Neuronal stem cell (in vitro differentiated cells): ENCODE measurements at regions not wholly inside any gene's neighbourhood (a gene's known extent, or its start where the extent isn't known, plus 50 kb on each side); places are given as distances from the start of the nearest gene placed in this dataset.
A peak's percentile ranks its signal among the peaks of the same experiment; 100 is the strongest.

Experiments used
- DNase-seq: peaks from one replicate; pipeline ENCODE4 v3.0.0-alpha.2; 2013; ENCODE audit warnings: low spot score
- H2AFZ ChIP-seq: one replicate; pipeline ENCODE4 v1.6.1; 2013; ENCODE audit warnings: mild to moderate bottlenecking, low read length, inconsistent platforms
- H2AK5ac ChIP-seq: 2 replicates; pipeline ENCODE4 v1.6.1; 2013; ENCODE audit warnings: low read depth, mild to moderate bottlenecking, inconsistent platforms, low read length, moderate library complexity, mixed read lengths
- H2BK120ac ChIP-seq: 2 replicates; pipeline ENCODE4 v1.6.1; 2013; ENCODE audit warnings: low read depth, mild to moderate bottlenecking, inconsistent platforms, low read length, moderate library complexity, mixed read lengths
- H2BK12ac ChIP-seq: one replicate; pipeline ENCODE4 v1.6.1; 2013; ENCODE audit warnings: low read length, inconsistent platforms
- H2BK15ac ChIP-seq: 2 replicates; pipeline ENCODE4 v1.6.1; 2013; ENCODE audit warnings: mild to moderate bottlenecking, low read length, inconsistent platforms, mixed read lengths
- H2BK5ac ChIP-seq: one replicate; pipeline ENCODE4 v1.6.1; 2013; ENCODE audit warnings: inconsistent platforms, mild to moderate bottlenecking, low read length, moderate library complexity
- H3K14ac ChIP-seq: one replicate; pipeline ENCODE4 v1.6.1; 2013; ENCODE audit warnings: low read length, inconsistent platforms
- H3K18ac ChIP-seq: 2 replicates; pipeline ENCODE4 v1.6.1; 2013; ENCODE audit warnings: low read length, inconsistent platforms
- H3K23ac ChIP-seq: 2 replicates; pipeline ENCODE4 v1.6.1; 2013; ENCODE audit warnings: low read depth, mild to moderate bottlenecking, mixed read lengths, low read length, inconsistent platforms; ENCODE audit not compliant: poor library complexity
- H3K27ac ChIP-seq: replicated peaks from 3 replicates; pipeline ENCODE4 v1.5.1; 2013; ENCODE audit warnings: low read length, inconsistent platforms
- H3K27me3 ChIP-seq, 3 experiments: 2 replicates each; pipeline ENCODE4 v1.6.1; 2013; ENCODE audit warnings: low read length in 3 of 3, mild to moderate bottlenecking in 2 of 3, inconsistent platforms in 1 of 3, low read depth in 1 of 3, mixed read lengths in 1 of 3, moderate library complexity in 1 of 3; ENCODE audit not compliant: control insufficient read depth in 3 of 3, insufficient read depth in 3 of 3
- H3K36me3 ChIP-seq, 2 donors: replicated peaks in 1 of 2; 2 replicates each; pipeline ENCODE4 v1.6.1; 2013; ENCODE audit warnings: low read length in 2 of 2; ENCODE audit not compliant: control insufficient read depth in 2 of 2, insufficient read depth in 2 of 2
- H3K4ac ChIP-seq: 2 replicates; pipeline ENCODE4 v1.6.1; 2013; ENCODE audit warnings: inconsistent platforms, mild to moderate bottlenecking, low read length, moderate library complexity
- H3K4me1 ChIP-seq, 2 donors: 1 replicate in 1 of 2; 2 replicates in 1 of 2; pipeline ENCODE4 v1.6.1; 2013; ENCODE audit warnings: low read length in 2 of 2, low read depth in 1 of 2; ENCODE audit not compliant: control insufficient read depth in 2 of 2, insufficient read depth in 1 of 2
- H3K4me2 ChIP-seq: one replicate; pipeline ENCODE4 v1.6.1; 2013; ENCODE audit warnings: mild to moderate bottlenecking, low read length, inconsistent platforms; ENCODE audit not compliant: insufficient read depth, poor library complexity, severe bottlenecking
- H3K4me3 ChIP-seq, 2 donors: 2 replicates each; pipeline ENCODE4 v1.5.1; 2013; ENCODE audit warnings: low read length in 2 of 2, mild to moderate bottlenecking in 2 of 2, inconsistent platforms in 1 of 2, moderate library complexity in 1 of 2
- H3K79me1 ChIP-seq: one replicate; pipeline ENCODE4 v1.6.1; 2013; ENCODE audit warnings: low read depth, mild to moderate bottlenecking, inconsistent platforms, low read length, moderate library complexity
- H3K9ac ChIP-seq: one replicate; pipeline ENCODE4 v1.6.1; 2013; ENCODE audit warnings: mild to moderate bottlenecking, low read depth, low read length, inconsistent platforms; ENCODE audit not compliant: poor library complexity
- H3K9me3 ChIP-seq, 2 donors: replicated peaks in 1 of 2; 2 replicates each; pipeline versions ENCODE3 to v1.6.1; 2013; ENCODE audit warnings: low read length in 2 of 2, mild to moderate bottlenecking in 2 of 2, inconsistent platforms in 1 of 2, low read depth in 1 of 2, mixed read lengths in 1 of 2, moderate library complexity in 1 of 2; ENCODE audit not compliant: control insufficient read depth in 2 of 2, insufficient read depth in 1 of 2
- H4K8ac ChIP-seq: one replicate; pipeline ENCODE4 v1.6.1; 2013; ENCODE audit warnings: low read depth, mild to moderate bottlenecking, inconsistent platforms, low read length, moderate library complexity
- H4K91ac ChIP-seq: one replicate; pipeline ENCODE4 v1.6.1; 2013; ENCODE audit warnings: low read length, low read depth, mild to moderate bottlenecking, inconsistent platforms; ENCODE audit not compliant: poor library complexity
- WGBS, 2 donors: extraction: QIAGEN DNeasy Blood & Tissue Kit; methylation state at CpG; one replicate each; pipeline ENCODE4 v1.1.7; 2013; ENCODE audit warnings: missing lambda C conversion rate in 2 of 2, mixed read lengths in 1 of 2; ENCODE audit not compliant: insufficient read length in 2 of 2, insufficient replicate concordance in 1 of 2; ENCODE audit errors: extremely low coverage in 2 of 2; 5-methylcytosine and 5-hydroxymethylcytosine counted together

DNA sequence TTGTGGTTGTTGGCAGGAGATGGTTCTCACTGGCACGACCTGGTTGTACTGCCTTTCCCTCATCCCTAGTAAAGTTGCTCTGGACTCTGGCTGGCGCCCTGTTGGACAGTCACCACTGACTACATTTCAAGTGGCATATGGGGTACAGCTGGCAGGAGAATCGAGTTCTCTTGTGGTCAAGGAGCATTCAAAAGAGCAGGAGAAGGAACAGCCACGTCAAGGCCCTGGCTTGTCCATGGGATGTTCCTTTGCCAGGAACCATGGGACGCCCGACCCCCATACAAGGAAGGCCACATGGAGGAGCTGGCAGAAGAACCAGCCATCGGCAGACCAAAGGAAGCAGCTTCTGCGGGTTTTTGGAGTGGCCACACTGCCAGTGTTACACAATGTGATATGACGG lies 87.0 kb upstream of the SLC25A13 start:
- H3K4me1 ChIP-seq = no peaks in the 10 kb centered on the region
- H3K4me3 ChIP-seq = no peak overlapping the region
- DNase-seq = no peak
- H2AK5ac ChIP-seq = no peak overlapping the region
- peak overlapping the region; percentile 27 for H3K18ac ChIP-seq
- no peak overlapping the region for H3K14ac ChIP-seq
- H3K79me1 ChIP-seq = no peaks in the 10 kb centered on the region
- no peak overlapping the region for H3K23ac ChIP-seq
- no peak overlapping the region for H3K27ac ChIP-seq
- H2BK12ac ChIP-seq = no peak overlapping the region
- no peak overlapping the region for H2AFZ ChIP-seq
- H4K8ac ChIP-seq = no peak overlapping the region
- H3K36me3 ChIP-seq = no peaks in the 10 kb centered on the region
- H4K91ac ChIP-seq = no peak overlapping the region
- no peak overlapping the region for H3K9ac ChIP-seq
- WGBS, 2 donors = no CpG with 5 or more reads among the region's 9 CpGs
- H3K4ac ChIP-seq = no peak overlapping the region
- H3K27me3 ChIP-seq = peaks cover 0 to 24% (median 0%) of the 10 kb centered on the region in 3 experiments
- H2BK5ac ChIP-seq = no peak overlapping the region
- H3K4me2 ChIP-seq = no peak overlapping the region
- no peaks in the 10 kb centered on the region for H3K9me3 ChIP-seq
- no peak overlapping the region for H2BK120ac ChIP-seq
- no peak overlapping the region for H2BK15ac ChIP-seq

DNA sequence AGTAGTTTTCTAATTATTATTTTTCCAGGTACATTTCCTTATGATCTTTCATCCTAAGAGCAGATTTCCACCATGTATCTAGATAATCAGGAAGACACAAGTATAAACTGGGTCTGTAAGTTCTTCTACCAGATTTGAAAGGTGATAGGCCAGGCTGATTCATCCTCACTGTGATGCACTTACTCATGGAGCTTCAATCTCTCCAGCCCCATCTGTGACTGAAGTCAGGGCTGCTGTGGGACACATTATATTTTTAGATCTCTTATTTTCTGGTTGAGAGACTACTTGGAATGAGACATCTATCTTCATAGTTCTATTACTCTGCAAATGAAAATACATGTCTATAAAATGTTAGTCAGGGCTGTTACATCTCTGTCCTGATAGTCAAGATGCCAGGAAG lies 85.5 kb upstream of the SLC25A13 start:
- Histone ChIP-seq H3K9ac (no peak overlapping the region), H2BK12ac (no peak overlapping the region), H3K27ac (no peak overlapping the region), H3K27me3 (peaks cover 0 to 24% (median 0%) of the 10 kb centered on the region in 3 experiments), H3K18ac (no peak overlapping the region), H2BK15ac (no peak overlapping the region), H3K4me2 (no peak overlapping the region), H3K4me1 (no peaks in the 10 kb centered on the region), H4K91ac (no peak overlapping the region), H2AK5ac (no peak overlapping the region), H2BK5ac (no peak overlapping the region), H3K9me3 (no peaks in the 10 kb centered on the region), H2BK120ac (no peak overlapping the region), H4K8ac (no peak overlapping the region), H3K23ac (no peak overlapping the region), H3K4me3 (no peak overlapping the region), H3K79me1 (no peaks in the 10 kb centered on the region), H3K14ac (no peak overlapping the region), H2AFZ (no peak overlapping the region), H3K36me3 (no peaks in the 10 kb centered on the region), H3K4ac (no peak overlapping the region)
- no peak for DNase-seq

DNA sequence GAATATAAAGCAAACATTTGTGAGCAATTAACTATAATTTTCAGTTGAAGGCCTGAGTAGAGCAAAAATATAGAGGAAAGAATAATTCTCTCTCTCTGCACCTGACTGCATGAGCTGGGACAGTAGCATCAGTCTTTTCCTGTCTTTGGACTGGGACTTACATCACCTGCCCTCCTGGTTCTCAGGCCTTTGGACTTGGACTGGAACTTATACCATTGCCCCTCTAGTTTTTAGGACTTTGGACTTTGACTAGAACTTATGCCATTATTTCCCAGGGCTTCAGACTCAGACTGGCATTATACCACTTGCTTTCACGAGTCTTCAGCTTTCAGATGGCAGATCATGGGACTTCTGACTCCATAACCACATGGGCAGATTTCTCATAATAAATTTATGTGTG lies 81.0 kb upstream of the SLC25A13 start:
- no CpG with 5 or more reads among the region's 1 CpG for WGBS, 2 donors
- no peak for DNase-seq
- Histone ChIP-seq H2BK15ac (no peak overlapping the region), H3K4me3 (no peak overlapping the region), H3K36me3 (no peaks in the 10 kb centered on the region), H3K4me1 (peaks cover 0 to 4% of the 10 kb centered on the region in 2 donors), H3K4ac (no peak overlapping the region), H4K8ac (no peak overlapping the region), H3K23ac (no peak overlapping the region), H3K14ac (no peak overlapping the region), H3K9ac (no peak overlapping the region), H2BK5ac (no peak overlapping the region), H3K18ac (no peak overlapping the region), H3K79me1 (no peaks in the 10 kb centered on the region), H2AK5ac (no peak overlapping the region), H3K9me3 (no peaks in the 10 kb centered on the region), H2AFZ (no peak overlapping the region), H2BK120ac (no peak overlapping the region), H3K4me2 (no peak overlapping the region), H4K91ac (no peak overlapping the region), H3K27ac (no peak overlapping the region), H2BK12ac (no peak overlapping the region), H3K27me3 (peaks cover 0 to under 1% (median 0%) of the 10 kb centered on the region in 3 experiments)

DNA sequence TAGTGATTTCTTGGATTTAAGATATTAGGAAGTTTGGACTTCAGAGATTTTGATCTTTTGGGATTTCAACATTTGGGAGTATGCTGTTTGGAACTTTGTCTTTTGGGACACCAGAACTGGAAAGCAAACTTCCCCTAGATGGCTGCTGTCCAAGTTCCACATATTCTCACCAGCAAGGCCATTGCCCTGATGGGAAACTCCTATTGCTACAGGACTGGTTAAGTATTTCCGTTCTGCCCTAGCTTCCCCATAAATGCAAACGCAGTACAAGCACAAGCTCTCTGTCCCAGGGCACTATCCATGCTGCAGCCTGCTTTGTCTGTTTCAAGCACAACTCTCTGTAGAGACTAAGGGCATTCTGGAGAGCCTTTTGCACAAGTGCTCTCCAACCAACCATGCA lies 79.3 kb upstream of the SLC25A13 start:
- Histone ChIP-seq H3K18ac (no peak overlapping the region), H2AK5ac (no peak overlapping the region), H2BK120ac (no peak overlapping the region), H3K36me3 (no peaks in the 10 kb centered on the region), H3K4ac (no peak overlapping the region), H3K4me2 (no peak overlapping the region), H2BK5ac (no peak overlapping the region), H3K9ac (no peak overlapping the region), H3K4me1 (peaks cover 0 to 6% of the 10 kb centered on the region in 2 donors), H2BK15ac (no peak overlapping the region), H2AFZ (no peak overlapping the region), H3K4me3 (no peak overlapping the region), H4K8ac (no peak overlapping the region), H3K27me3 (no peaks in the 10 kb centered on the region), H4K91ac (no peak overlapping the region), H2BK12ac (no peak overlapping the region), H3K23ac (no peak overlapping the region), H3K79me1 (no peaks in the 10 kb centered on the region), H3K14ac (no peak overlapping the region), H3K9me3 (no peaks in the 10 kb centered on the region), H3K27ac (no peak overlapping the region)
- WGBS, 2 donors = no CpG with 5 or more reads among the region's 2 CpGs
- DNase-seq = no peak
